GDM1 (cell line): ENCODE measurements at regions not wholly inside any gene's neighbourhood (a gene's known extent, or its start where the extent isn't known, plus 50 kb on each side); places are given as distances from the start of the nearest gene placed in this dataset.
"Not testable (repeated sequence)": the region's sequence is repeated elsewhere in the genome, so short reads cannot be mapped to it uniquely, and the experiment has no call there.

Source experiments
- DNase-seq: peaks from one replicate; lab custom pipeline; 2025; lab: John Stamatoyannopoulos, UW

- DNase-seq = no peak
Measured at GRCh38 chr16:76976101-76976500, 214.9 kb upstream of the MON1B start.

- DNase-seq = no peak
Measured at GRCh38 chr16:76976756-76977155, 214.2 kb upstream of the MON1B start.

- no peak for DNase-seq
Measured at GRCh38 chr16:76984196-76984595, 206.8 kb upstream of the MON1B start.

- DNase-seq = no peak
Measured at GRCh38 chr16:76985392-76986045, 205.5 kb upstream of the MON1B start.

- DNase-seq = no peak
Measured at GRCh38 chr16:76988526-76988925, 202.5 kb upstream of the MON1B start.

GRCh38 chr16:77002644-77003043, 188.3 kb upstream of the MON1B start:
- DNase-seq = no peak

GRCh38 chr16:77009453-77009852, 181.5 kb upstream of the MON1B start:
- DNase-seq = no peak

- DNase-seq = no peak
Measured at GRCh38 chr16:77014441-77014840, 176.5 kb upstream of the MON1B start.

- no peak for DNase-seq
Measured at GRCh38 chr16:77030600-77030999, 160.4 kb upstream of the MON1B start.

- no peak for DNase-seq
Measured at GRCh38 chr16:77033516-77033915, 157.5 kb upstream of the MON1B start.

GRCh38 chr16:77035361-77035760, 155.6 kb upstream of the MON1B start:
- no peak for DNase-seq

GRCh38 chr16:77037696-77038347, 153.2 kb upstream of the MON1B start:
- DNase-seq = no peak

GRCh38 chr16:77041468-77041867, 149.5 kb upstream of the MON1B start:
- DNase-seq = no peak

- DNase-seq = no peak
Measured at GRCh38 chr16:77043076-77043475, 147.9 kb upstream of the MON1B start.

GRCh38 chr16:77046206-77046605, 144.8 kb upstream of the MON1B start:
- DNase-seq = no peak

GRCh38 chr16:77048085-77048484, 142.9 kb upstream of the MON1B start:
- DNase-seq = no peak

- DNase-seq = no peak
Measured at GRCh38 chr16:77049577-77049976, 141.4 kb upstream of the MON1B start.

- DNase-seq = not testable (repeated sequence)
Measured at GRCh38 chr16:77056597-77056996, 134.4 kb upstream of the MON1B start.

- DNase-seq = no peak
Measured at GRCh38 chr16:77057161-77057774, 133.7 kb upstream of the MON1B start.

- no peak for DNase-seq
Measured at GRCh38 chr16:77059446-77059845, 131.5 kb upstream of the MON1B start.

- DNase-seq = no peak
Measured at GRCh38 chr16:77060614-77061013, 130.4 kb upstream of the MON1B start.

- DNase-seq = no peak
Measured at GRCh38 chr16:77062878-77063675, 127.9 kb upstream of the MON1B start.

GRCh38 chr16:77063676-77064016, 127.3 kb upstream of the MON1B start:
- no peak for DNase-seq
